ENCODE measurements at regions not wholly inside any gene's neighbourhood (a gene's known extent, or its start where the extent isn't known, plus 50 kb on each side); places are given as distances from the start of the nearest gene placed in this dataset.

DNA sequence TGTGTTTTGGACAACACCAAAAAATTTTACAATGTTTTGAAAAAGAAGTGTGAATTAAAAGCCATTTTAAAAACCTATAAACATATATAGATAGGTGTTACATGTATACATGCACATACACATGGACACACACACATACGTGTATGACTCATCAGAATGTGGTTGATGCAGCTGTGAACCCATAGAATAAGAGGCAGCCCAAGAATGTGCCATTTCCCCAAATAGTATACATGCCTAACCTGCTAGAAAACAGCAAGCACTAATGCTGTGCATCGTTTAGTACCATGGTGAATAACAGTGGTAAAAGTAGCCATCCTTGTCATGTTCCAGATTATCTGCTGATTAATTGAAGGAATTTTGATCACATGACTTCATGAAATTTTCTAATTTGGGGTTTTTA, 149.0 kb downstream of the DSEL start:
- no peak overlapping the region for H3K27ac Mint-ChIP-seq
- intact Hi-C loops (cut with micrococcal nuclease): no loop called here
- H3K9me3 Mint-ChIP-seq: no peaks in the 10 kb centered on the region
- no peak for DNase-seq (ENCODE audit: low spot score)
- H3K4me1 Mint-ChIP-seq (ENCODE audit: low read depth): no peaks in the 10 kb centered on the region
- no peak overlapping the region for H3K4me3 Mint-ChIP-seq
- no peaks in the 10 kb centered on the region for H3K27me3 Mint-ChIP-seq (ENCODE audit: insufficient read depth)
- no peaks in the 10 kb centered on the region for H3K36me3 Mint-ChIP-seq (ENCODE audit: low read depth)

DNA sequence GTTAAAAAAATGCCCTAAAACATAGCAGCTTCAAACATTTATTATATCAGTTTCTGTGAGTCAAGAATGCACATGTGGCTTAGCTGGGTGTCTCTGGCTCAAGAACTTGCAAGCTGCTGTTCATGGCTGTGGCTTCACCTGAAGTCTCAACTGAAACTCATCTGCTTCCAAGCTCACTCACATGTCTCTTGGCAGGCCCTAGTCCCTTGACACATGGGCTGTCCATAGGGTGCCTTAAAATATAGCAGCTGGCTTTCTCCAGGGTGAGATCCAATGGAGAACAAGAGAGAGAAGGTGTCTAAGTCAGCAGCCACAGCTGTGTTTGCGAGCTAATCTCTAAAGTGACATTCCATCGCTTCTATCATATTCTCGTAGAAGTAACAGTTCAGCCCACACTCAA, 152.8 kb downstream of the DSEL start:
- intact Hi-C loops (cut with micrococcal nuclease): no loop called here
- Mint-ChIP-seq H3K4me1 (ENCODE audit: low read depth) (peaks cover 10% of the 10 kb centered on the region), H3K27ac (no peak overlapping the region)

DNA sequence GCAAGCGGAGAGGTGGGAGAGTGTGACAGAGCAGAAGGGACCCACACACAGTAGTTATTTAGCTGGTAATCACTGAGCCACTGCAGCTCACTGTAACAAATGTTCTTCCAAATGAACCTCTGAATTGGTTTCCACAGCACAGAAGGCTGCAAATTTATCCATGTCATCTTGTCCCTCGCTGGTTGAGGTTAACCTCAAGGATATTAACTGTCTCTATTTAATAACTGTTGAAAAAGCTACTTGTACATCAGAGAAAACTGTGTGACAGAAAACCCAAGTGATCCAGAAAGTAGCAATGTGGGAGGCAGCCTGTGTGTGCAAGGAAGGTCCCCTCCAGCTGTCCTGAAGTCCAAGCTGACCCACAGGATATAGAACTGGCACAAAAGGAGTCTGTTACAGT, 153.6 kb downstream of the DSEL start:
- Mint-ChIP-seq H3K36me3 (ENCODE audit: low read depth) (no peaks in the 10 kb centered on the region), H3K27ac (no peak overlapping the region), H3K4me3 (no peak overlapping the region), H3K9me3 (no peaks in the 10 kb centered on the region), H3K27me3 (ENCODE audit: insufficient read depth) (no peaks in the 10 kb centered on the region), H3K4me1 (ENCODE audit: low read depth) (peaks cover 10% of the 10 kb centered on the region)
- DNase-seq (ENCODE audit: low spot score): no peak
- intact Hi-C loops (cut with micrococcal nuclease): no loop called here

More for the DNA sequence above, 152.8 kb downstream of the DSEL start:
- no peak for DNase-seq (ENCODE audit: low spot score)
- Mint-ChIP-seq H3K4me3 (no peak overlapping the region), H3K9me3 (no peaks in the 10 kb centered on the region), H3K27me3 (ENCODE audit: insufficient read depth) (no peaks in the 10 kb centered on the region), H3K36me3 (ENCODE audit: low read depth) (no peaks in the 10 kb centered on the region)

DNA sequence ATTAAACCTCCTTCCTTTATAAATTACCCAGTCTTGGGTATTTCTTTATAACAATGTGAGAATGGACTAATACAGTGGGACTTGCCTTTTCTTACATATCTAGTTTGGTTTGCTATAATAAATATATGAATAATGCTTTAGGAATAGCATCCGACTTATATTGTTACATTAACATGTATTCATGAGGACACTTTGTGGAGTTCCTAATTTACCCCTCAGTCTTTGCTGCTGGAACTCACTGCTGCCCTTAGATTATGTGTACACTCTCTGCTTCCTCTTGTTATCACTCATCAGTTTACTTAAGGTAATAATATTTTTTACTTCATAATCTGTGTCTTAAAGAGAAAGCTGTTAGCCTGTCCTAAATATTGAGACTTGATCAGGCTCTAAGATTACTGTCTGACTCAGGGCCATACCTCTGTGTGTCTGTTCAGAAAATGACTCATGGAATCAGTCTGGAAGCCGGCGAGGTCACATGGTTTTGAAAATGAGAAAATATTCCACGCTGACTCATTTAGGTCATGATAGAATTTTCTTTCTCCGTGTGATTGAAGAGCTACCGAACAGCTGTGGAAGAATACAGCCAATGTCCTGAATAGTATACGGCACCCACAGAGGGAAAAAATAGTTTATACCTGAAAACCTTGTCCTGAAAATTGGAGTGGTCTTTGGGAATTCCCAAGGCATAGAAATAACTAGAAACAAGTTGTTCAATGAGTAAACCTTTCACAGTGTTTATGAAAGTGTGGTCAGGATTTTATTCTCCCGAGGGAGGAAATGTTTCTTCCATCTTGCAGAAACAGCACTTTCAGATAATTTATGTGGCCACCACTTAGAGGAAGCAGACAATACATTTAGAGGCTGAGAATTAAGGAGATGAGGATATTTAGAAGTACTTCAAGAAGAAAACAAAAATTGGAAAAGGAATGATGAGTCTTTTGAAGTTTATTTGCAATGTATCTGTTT, 156.4 kb downstream of the DSEL start:
- no peak for DNase-seq (ENCODE audit: low spot score)
- intact Hi-C loops (cut with micrococcal nuclease): loop anchor here (2.0 kb wide), 2 partner anchors 57 to 59 kb away; no protein-coding TSS in a partner anchor
- H3K27me3 Mint-ChIP-seq (ENCODE audit: insufficient read depth): no peaks in the 10 kb centered on the region
- H3K9me3 Mint-ChIP-seq: no peaks in the 10 kb centered on the region
- H3K4me1 Mint-ChIP-seq (ENCODE audit: low read depth): peaks cover 10% of the 10 kb centered on the region
- no peaks in the 10 kb centered on the region for H3K36me3 Mint-ChIP-seq (ENCODE audit: low read depth)
- H3K27ac Mint-ChIP-seq: no peak overlapping the region
- no peak overlapping the region for H3K4me3 Mint-ChIP-seq

DNA sequence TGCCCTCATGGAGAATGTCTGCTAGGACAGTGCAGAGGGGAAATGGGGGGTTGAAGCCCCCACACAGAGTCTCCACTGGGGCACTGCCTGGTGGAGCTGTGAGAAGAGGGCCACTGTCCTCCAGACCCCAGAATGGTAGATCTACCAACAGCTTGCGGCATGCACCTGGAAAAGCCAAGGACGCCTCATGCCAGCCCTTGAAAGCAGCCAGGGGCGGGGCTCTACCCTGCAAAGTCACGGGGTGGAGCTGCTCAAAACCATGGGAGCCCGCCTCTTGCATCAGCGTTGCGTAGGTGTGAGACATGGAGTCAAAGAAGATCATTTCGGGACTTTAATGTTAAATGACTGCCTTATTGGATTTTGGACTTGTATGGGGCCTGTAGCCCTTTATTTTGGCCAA, 157.6 kb downstream of the DSEL start:
- no peak overlapping the region for H3K4me3 Mint-ChIP-seq
- no peaks in the 10 kb centered on the region for H3K9me3 Mint-ChIP-seq
- no peaks in the 10 kb centered on the region for H3K36me3 Mint-ChIP-seq (ENCODE audit: low read depth)
- intact Hi-C loops (cut with micrococcal nuclease): no loop called here
- DNase-seq (ENCODE audit: low spot score): no peak
- peaks cover 10% of the 10 kb centered on the region for H3K4me1 Mint-ChIP-seq (ENCODE audit: low read depth)
- H3K27ac Mint-ChIP-seq: no peak overlapping the region
- no peaks in the 10 kb centered on the region for H3K27me3 Mint-ChIP-seq (ENCODE audit: insufficient read depth)

DNA sequence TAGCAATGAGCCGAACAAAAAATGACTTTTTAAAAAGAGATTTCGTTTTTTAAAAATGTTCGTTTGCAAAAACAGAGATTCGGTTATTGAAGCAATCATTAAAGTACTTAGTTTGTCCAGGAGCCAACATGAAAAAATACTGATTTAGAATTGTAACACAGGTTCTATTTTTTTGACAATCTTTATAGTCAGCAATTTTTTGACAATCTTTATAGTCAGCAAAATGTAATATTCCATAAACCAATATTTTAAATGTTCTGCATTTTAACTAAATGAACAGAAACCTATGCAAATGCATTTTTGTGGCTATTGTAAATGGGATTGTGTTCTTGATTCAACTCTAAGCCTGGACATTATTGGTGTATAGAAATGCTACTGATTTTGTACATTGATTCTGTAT, 161.8 kb downstream of the DSEL start:
- H3K9me3 Mint-ChIP-seq: no peaks in the 10 kb centered on the region
- no peak overlapping the region for H3K27ac Mint-ChIP-seq

DNA sequence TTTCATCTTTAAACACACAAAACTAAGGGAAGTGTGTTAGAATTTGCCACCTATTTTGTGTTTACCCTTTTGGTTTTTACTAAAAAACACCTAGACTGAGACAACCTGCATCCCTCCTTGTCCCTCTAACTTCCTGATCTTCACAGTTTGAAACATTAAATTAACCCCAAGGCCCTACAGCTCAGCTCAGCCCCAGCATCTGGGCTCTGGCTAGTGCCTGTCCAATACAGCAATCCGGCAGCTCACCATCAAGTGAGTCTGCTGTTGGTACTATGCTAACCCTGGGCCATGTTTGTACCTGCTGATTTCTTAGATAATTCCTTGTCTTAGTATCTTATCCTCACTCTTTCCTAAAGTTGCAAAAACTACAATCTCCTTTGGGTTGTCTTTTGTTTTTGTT, 162.4 kb downstream of the DSEL start:
- Mint-ChIP-seq H3K9me3 (no peaks in the 10 kb centered on the region), H3K4me3 (no peak overlapping the region), H3K27me3 (ENCODE audit: insufficient read depth) (no peaks in the 10 kb centered on the region), H3K27ac (no peak overlapping the region), H3K36me3 (ENCODE audit: low read depth) (no peaks in the 10 kb centered on the region), H3K4me1 (ENCODE audit: low read depth) (no peaks in the 10 kb centered on the region)
- intact Hi-C loops (cut with micrococcal nuclease): no loop called here
- no peak for DNase-seq (ENCODE audit: low spot score)

More for the DNA sequence above, 161.8 kb downstream of the DSEL start:
- Mint-ChIP-seq H3K27me3 (ENCODE audit: insufficient read depth) (no peaks in the 10 kb centered on the region), H3K36me3 (ENCODE audit: low read depth) (no peaks in the 10 kb centered on the region), H3K4me1 (ENCODE audit: low read depth) (no peaks in the 10 kb centered on the region), H3K4me3 (no peak overlapping the region)
- no peak for DNase-seq (ENCODE audit: low spot score)
- intact Hi-C loops (cut with micrococcal nuclease): no loop called here

DNA sequence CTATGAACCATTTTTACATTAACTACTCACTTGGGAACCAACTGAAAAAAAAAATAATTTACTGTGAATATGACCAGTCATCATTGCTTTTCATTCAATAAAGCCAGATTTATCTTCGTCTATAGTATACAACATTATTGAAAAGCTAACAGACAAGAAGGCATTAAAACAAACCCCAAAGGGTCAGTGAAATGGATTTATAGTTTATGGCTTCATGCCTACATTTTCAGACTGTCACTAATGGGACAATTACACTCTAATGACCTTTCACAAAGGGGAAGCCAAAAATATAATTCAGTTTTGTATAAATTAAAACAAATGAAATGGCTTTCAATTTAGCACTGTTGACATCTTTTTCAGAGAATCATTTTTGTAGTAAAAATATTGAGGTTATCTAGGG, 169.1 kb downstream of the DSEL start:
- Mint-ChIP-seq H3K27ac (no peak overlapping the region), H3K4me3 (no peak overlapping the region), H3K9me3 (no peaks in the 10 kb centered on the region), H3K4me1 (ENCODE audit: low read depth) (no peaks in the 10 kb centered on the region), H3K27me3 (ENCODE audit: insufficient read depth) (no peaks in the 10 kb centered on the region), H3K36me3 (ENCODE audit: low read depth) (no peaks in the 10 kb centered on the region)
- intact Hi-C loops (cut with micrococcal nuclease): no loop called here
- no peak for DNase-seq (ENCODE audit: low spot score)

DNA sequence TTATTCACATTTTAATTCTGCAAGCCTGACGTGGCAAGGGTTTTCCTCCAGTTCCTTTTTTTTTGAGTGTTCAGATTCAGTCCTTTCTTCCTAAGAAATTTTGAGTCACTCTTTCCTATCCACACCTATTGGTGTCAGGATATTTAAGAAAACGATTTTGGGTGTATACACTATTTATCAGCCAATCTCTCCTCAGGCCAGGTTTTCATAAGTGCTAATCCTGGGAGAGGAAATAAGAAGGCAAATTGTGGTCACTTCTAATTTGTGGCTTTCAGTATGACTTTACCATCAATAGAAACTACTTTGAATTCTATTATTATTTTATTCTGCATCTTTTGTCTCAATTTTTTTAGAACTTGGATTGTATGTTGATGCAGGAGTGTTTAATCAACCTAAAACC, 174.4 kb downstream of the DSEL start:
- H3K4me3 Mint-ChIP-seq: no peak overlapping the region
- H3K27me3 Mint-ChIP-seq (ENCODE audit: insufficient read depth): no peaks in the 10 kb centered on the region
- no peak for DNase-seq (ENCODE audit: low spot score)
- no peaks in the 10 kb centered on the region for H3K36me3 Mint-ChIP-seq (ENCODE audit: low read depth)
- H3K9me3 Mint-ChIP-seq: no peaks in the 10 kb centered on the region
- H3K4me1 Mint-ChIP-seq (ENCODE audit: low read depth): no peaks in the 10 kb centered on the region
- H3K27ac Mint-ChIP-seq: no peak overlapping the region
- intact Hi-C loops (cut with micrococcal nuclease): no loop called here

DNA sequence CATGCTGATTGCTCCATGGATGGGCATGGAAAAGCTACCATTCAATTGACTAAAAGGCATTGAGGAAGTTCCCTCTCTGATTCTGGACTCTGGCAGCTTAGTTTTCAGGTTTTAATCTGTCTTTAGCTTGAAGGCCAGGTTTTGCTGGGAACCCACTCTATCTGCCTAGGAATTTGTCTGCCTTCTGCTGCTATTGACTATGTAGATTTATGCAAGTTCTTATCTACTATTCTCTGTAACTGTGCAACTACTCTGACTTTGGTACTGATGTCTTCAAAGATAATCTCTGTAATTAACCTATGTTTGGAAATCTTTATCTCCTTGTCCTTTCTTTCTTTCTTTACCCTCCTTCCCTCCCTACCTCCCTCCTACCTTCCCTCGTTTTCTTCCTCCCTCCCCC, 178.8 kb downstream of the DSEL start:
- intact Hi-C loops (cut with micrococcal nuclease): no loop called here
- Mint-ChIP-seq H3K36me3 (ENCODE audit: low read depth) (no peaks in the 10 kb centered on the region), H3K4me3 (no peak overlapping the region), H3K27ac (no peak overlapping the region), H3K27me3 (ENCODE audit: insufficient read depth) (no peaks in the 10 kb centered on the region), H3K4me1 (ENCODE audit: low read depth) (no peaks in the 10 kb centered on the region), H3K9me3 (peaks cover 7% of the 10 kb centered on the region)
- DNase-seq (ENCODE audit: low spot score): no peak

DNA sequence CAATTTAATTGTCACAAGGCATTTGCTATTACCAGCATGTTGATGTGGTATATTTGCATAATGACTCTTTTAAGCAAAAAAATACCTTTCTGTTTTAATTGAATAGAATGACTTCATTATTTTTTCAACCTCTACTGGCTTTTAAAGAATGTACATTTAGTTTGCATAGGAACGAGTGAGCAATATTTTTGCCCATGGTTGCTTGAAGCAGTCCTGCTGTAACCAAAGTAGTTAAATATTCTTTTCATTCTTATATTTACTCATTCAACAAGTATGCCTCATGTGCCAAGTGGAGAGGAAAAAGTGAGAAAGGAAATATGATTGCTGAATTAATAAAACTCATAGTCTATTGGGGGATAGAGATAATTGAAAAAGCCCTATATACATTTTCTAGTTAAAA, 184.7 kb downstream of the DSEL start:
- peaks cover 7% of the 10 kb centered on the region for H3K9me3 Mint-ChIP-seq
- H3K4me1 Mint-ChIP-seq (ENCODE audit: low read depth): no peaks in the 10 kb centered on the region
- intact Hi-C loops (cut with micrococcal nuclease): no loop called here
- H3K4me3 Mint-ChIP-seq: no peak overlapping the region
- no peak for DNase-seq (ENCODE audit: low spot score)
- no peaks in the 10 kb centered on the region for H3K36me3 Mint-ChIP-seq (ENCODE audit: low read depth)
- H3K27ac Mint-ChIP-seq: no peak overlapping the region
- H3K27me3 Mint-ChIP-seq (ENCODE audit: insufficient read depth): no peaks in the 10 kb centered on the region

DNA sequence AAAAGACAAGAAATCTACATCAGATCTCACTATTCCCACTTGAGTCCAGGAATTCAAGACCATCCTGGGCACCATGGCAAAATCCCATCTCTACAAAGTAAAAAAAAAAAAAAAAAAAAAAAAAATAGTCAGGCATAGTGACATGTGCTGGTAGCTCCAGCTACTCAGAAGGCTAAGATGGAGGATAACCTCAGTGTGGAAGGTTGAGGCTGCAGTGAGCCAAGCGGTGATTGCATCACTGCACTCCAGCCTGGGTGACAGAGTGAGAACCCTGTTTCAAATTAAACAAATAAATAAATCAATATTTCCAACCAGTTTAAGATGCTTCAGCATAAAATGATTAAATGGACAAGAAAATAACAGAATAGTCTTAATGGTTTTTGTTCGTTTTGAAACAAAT, 197.4 kb downstream of the DSEL start:
- no peak overlapping the region for H3K27ac Mint-ChIP-seq
- no peaks in the 10 kb centered on the region for H3K4me1 Mint-ChIP-seq (ENCODE audit: low read depth)
- H3K36me3 Mint-ChIP-seq (ENCODE audit: low read depth): no peaks in the 10 kb centered on the region
- no peak overlapping the region for H3K4me3 Mint-ChIP-seq
- no peaks in the 10 kb centered on the region for H3K9me3 Mint-ChIP-seq
- no peak for DNase-seq (ENCODE audit: low spot score)
- intact Hi-C loops (cut with micrococcal nuclease): no loop called here
- H3K27me3 Mint-ChIP-seq (ENCODE audit: insufficient read depth): no peaks in the 10 kb centered on the region

DNA sequence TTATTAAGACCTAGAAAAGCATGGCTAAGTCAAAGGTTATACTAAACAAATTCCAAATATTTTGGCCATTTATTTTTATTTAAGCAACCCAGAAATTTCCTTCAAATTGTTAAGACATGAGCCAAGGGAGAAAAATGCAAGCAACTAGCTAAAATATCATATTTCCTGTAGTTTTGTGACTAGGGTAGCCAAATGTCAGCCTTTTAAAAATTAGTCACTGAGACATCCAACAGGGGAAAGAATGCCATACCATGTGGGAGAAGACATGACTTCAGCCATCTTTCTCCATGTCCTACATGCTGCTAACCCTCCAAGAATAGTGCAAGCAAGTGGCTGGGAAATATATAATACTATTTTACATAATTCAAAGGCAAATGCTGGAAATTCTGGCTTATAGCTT, 197.9 kb downstream of the DSEL start:
- Mint-ChIP-seq H3K27me3 (ENCODE audit: insufficient read depth) (no peaks in the 10 kb centered on the region), H3K27ac (no peak overlapping the region), H3K9me3 (no peaks in the 10 kb centered on the region), H3K4me1 (ENCODE audit: low read depth) (no peaks in the 10 kb centered on the region), H3K36me3 (ENCODE audit: low read depth) (no peaks in the 10 kb centered on the region), H3K4me3 (no peak overlapping the region)
- DNase-seq (ENCODE audit: low spot score): no peak
- intact Hi-C loops (cut with micrococcal nuclease): no loop called here

DNA sequence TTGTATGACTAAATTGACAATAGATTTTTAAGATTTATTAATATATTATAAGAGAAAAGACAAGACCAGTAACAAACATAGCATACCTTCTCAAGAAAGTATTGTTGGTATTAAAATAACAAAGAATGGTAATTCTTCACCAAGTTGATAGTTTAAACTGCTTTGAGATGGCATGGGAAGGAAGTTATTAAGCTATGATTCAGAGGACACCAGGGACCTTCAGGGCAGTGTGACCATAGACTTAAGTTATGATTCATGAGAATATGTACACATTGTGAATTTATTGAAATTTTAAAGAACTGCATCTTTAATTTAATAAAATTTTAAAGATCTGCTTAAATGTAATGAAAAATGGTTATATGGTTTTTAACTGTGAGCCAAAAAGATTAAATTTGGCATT, 205.7 kb downstream of the DSEL start:
- H3K36me3 Mint-ChIP-seq (ENCODE audit: low read depth): no peaks in the 10 kb centered on the region
- DNase-seq (ENCODE audit: low spot score): no peak
- H3K9me3 Mint-ChIP-seq: no peaks in the 10 kb centered on the region
- H3K4me1 Mint-ChIP-seq (ENCODE audit: low read depth): no peaks in the 10 kb centered on the region
- intact Hi-C loops (cut with micrococcal nuclease): no loop called here
- no peak overlapping the region for H3K4me3 Mint-ChIP-seq
- H3K27ac Mint-ChIP-seq: no peak overlapping the region
- H3K27me3 Mint-ChIP-seq (ENCODE audit: insufficient read depth): no peaks in the 10 kb centered on the region

All from activated T-helper 1 cell treated with anti-CD3 and anti-CD28 coated beads, Interleukin-12 subunit alpha, Interleukin-12 subunit beta, Interleukin-2, Interleukin-4 antibody, amounts not matched to agents 30 ng/mL and 10 ng/mL and 1 ng/mL, durations not matched to agents 14 hours and 24 hours and 36 hours (primary cell).